NT2/D1 (cell line): ENCODE measurements at regions not wholly inside any gene's neighbourhood (a gene's known extent, or its start where the extent isn't known, plus 50 kb on each side); places are given as distances from the start of the nearest gene placed in this dataset.

Experiments
- YY1 ChIP-seq: IDR thresholded peaks from 2 replicates; pipeline ENCODE4 v1.6.1; 2011; ENCODE audit not compliant: insufficient read length, insufficient read depth
- ZNF274 ChIP-seq: IDR thresholded peaks from 2 replicates; pipeline ENCODE4 v1.6.1; 2011; ENCODE audit warnings: mild to moderate bottlenecking, low read depth, low read length

DNA sequence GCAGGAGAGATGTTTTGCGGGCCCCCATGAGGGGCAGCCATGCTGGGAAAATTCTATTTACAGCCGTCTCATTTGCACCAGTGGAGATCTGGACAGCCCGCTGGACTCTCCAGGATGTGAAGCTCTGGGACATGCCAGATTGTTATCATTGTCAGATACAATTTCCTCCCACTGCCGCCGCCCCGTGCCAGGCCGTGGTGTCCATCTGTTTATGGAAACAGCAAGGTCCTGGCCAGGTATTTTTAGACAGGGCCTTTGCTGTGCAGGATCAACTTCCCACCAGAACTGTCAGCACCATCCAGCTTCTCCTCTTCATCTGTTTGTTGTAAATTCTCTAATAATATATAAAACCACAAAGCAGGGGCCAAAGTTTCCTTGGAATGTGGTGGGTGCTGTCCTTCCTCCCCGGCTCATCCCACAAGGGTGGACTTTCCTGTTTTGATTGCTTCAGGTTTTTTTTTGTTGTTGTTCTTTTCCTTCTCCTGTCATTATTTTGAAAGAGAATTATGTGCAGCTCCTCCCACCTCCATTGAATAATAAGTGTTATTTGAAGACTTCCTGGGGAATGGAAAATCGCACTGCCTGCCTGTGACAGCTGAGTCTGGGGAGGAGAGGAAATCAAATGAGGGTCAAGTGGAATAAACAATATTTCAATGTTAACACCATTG, 398.1 kb downstream of the TNS1 start:
- no peak for TF ChIP-seq YY1
- TF ChIP-seq ZNF274, result no peak
